Inflammatory macrophage treated with lipopolysaccharide for 1 hour (primary cell): ENCODE measurements at regions not wholly inside any gene's neighbourhood (a gene's known extent, or its start where the extent isn't known, plus 50 kb on each side); places are given as distances from the start of the nearest gene placed in this dataset.

Experiments
- DNase-seq, 2 donors: peaks; one replicate each; pipeline ENCODE4 v3.0.0-alpha.2; 2020 to 2022

- no peak for DNase-seq
These were observed 156.7 kb downstream of the DCAF12L1 start for GRCh38 chrX:126395909-126396308.

- no peak for DNase-seq
These were observed 157.9 kb downstream of the DCAF12L1 start for GRCh38 chrX:126394681-126395080.

- DNase-seq: no peak
These were observed 159.3 kb downstream of the DCAF12L1 start for GRCh38 chrX:126393284-126393683.

DNA sequence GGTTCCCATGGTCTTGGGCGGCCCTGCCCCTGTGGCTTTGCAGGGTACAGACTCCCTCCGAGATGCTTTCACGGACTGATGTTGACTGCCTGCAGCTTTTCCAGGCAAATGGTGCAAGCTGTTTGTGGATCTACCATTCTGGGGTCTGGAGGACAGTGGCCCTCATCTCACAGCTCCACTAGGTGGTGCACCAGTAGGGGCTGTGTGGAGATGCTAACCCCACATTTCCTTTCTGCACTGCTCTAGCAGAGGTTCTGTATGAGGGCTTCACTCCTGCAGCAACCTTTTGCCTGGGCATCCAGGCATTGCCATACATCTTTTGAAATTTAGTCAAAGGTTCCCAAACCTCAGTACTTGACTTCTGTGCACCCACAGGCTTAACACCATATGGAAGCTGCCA, 176.1 kb downstream of the DCAF12L1 start:
- DNase-seq: no peak

- DNase-seq: no peak
These were observed 176.8 kb upstream of the DCAF12L2 start for GRCh38 chrX:126342859-126343258.

- peak in 1 of 2 donors; percentile 0 for DNase-seq
These were observed 173.8 kb upstream of the DCAF12L2 start for GRCh38 chrX:126339928-126340327.

- DNase-seq: no peak
These were observed 172.8 kb upstream of the DCAF12L2 start for GRCh38 chrX:126338916-126339315.

GRCh38 chrX:126300401-126300800, 134.3 kb upstream of the DCAF12L2 start:
- DNase-seq: no peak

DNA sequence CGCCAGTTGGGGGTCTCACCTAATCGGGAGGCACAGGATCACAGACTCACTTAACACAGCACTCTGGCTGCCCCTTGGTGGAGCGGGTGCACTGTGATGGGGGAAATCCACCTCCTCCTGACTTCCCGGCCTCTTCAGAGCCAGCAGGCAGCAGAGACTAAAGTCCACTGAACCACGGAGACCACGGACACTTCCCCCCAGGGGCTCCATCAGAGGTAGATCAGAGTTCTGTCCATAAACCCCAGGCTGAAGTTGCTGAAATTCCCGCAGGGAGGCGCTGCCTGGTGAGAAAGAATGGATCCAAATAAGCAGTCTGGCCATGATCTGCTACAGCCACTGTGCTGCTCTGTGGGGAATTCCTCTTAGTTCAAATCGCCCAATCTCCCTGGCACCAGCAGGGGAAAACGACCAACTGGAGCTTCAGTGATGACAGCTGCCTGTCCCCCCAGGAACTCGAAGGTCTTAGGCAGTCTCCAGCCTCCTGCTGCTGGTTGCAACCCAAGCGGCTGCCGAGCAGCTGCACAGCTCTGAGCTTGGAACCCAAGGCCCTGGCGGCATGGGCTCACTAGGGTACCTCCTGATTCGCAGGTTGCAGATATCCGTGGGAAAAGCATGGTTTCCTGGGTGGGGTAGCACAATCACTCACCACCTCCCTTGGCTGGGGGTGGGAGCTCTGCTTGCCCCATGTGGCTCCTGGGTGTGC, 106.9 kb upstream of the DCAF12L2 start:
- DNase-seq: no peak

DNA sequence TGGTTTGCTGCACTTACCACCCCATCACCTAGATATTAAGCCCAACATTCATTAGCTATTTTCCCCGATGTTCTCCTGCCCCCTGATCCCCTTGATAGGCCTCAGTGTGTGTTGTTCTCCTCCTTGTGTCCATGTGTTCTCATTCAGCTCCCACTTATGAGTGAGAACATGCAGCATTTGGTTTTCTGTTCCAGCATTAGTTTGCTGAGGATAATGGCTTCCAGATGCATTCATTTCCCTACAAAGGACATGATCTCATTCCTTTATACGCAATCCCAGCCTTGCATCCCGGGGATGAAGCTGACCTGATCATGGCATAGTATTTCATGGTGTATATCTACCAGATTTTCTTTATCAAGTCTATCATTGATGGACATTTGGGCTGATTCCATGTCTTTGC, 99.0 kb upstream of the DCAF12L2 start:
- DNase-seq: no peak

- no peak for DNase-seq
These were observed 72.1 kb upstream of the DCAF12L2 start for GRCh38 chrX:126238220-126238619.

GRCh38 chrX:126237524-126237923, 71.4 kb upstream of the DCAF12L2 start:
- no peak for DNase-seq
